GM23338 (cell line): ENCODE measurements at regions not wholly inside any gene's neighbourhood (a gene's known extent, or its start where the extent isn't known, plus 50 kb on each side); places are given as distances from the start of the nearest gene placed in this dataset.

Source experiments
- ATAC-seq: fragments of 200-7000 bp; cut with Tn5 transposase; 3 replicates; pipeline ENCODE4 v1.9.1; 2020
- DNase-seq: peaks from one replicate; pipeline ENCODE4 v3.0.0-alpha.2; 2015; ENCODE audit warnings: low spot score
- H2AFZ ChIP-seq: fragments of 200-600 bp; sonication (generic); 2 replicates; pipeline ENCODE4 v1.8.0; 2016; ENCODE audit warnings: antibody characterized with exemption, mild to moderate bottlenecking, moderate library complexity
- H3F3A ChIP-seq: fragments of 200-600 bp; sonication (generic); replicated peaks from 2 replicates; pipeline ENCODE4 v1.8.0; 2017; ENCODE audit warnings: antibody characterized with exemption, mixed run types, low read depth
- H3K27ac ChIP-seq: fragments of 200-600 bp; sonication (generic); 2 replicates; pipeline ENCODE4 v1.6.1; 2016; ENCODE audit warnings: low read depth
- H3K27me3 ChIP-seq: fragments of 200-600 bp; sonication (generic); 2 replicates; pipeline ENCODE4 v1.8.0; 2016; ENCODE audit warnings: mild to moderate bottlenecking, mixed run types, moderate library complexity; ENCODE audit not compliant: insufficient read depth
- H3K36me3 ChIP-seq: fragments of 200-600 bp; sonication (generic); 2 replicates; pipeline ENCODE4 v1.8.0; 2016; ENCODE audit warnings: mild to moderate bottlenecking; ENCODE audit not compliant: insufficient read depth
- H3K4me1 ChIP-seq: fragments of 200-600 bp; sonication (generic); 2 replicates; pipeline ENCODE4 v1.8.0; 2016; ENCODE audit warnings: mild to moderate bottlenecking, moderate library complexity; ENCODE audit not compliant: insufficient read depth
- H3K4me2 ChIP-seq: fragments of 200-600 bp; sonication (generic); 2 replicates; pipeline ENCODE4 v1.7.1; 2017; ENCODE audit warnings: mixed run types
- H3K4me3 ChIP-seq: fragments of 200-600 bp; sonication (generic); 2 replicates; pipeline ENCODE4 v1.6.1; 2016; ENCODE audit warnings: mixed run types
- H3K79me2 ChIP-seq: fragments of 200-600 bp; sonication (generic); replicated peaks from 2 replicates; pipeline ENCODE4 v1.8.0; 2017; ENCODE audit warnings: mild to moderate bottlenecking; ENCODE audit not compliant: insufficient read depth
- H3K9me2 ChIP-seq: fragments of 200-600 bp; sonication (generic); 2 replicates; pipeline ENCODE4 v1.8.0; 2017; ENCODE audit not compliant: insufficient read depth
- H4K20me1 ChIP-seq: fragments of 200-600 bp; sonication (generic); replicated peaks from 2 replicates; pipeline ENCODE4 v1.8.0; 2017; ENCODE audit warnings: mild to moderate bottlenecking; ENCODE audit not compliant: insufficient read depth
- H3K27ac Mint-ChIP-seq: 2 replicates; pipeline ENCODE4 v1.8.0; 2020; ENCODE audit warnings: inconsistent platforms, mild to moderate bottlenecking, moderate library complexity, mixed read lengths
- H3K27me3 Mint-ChIP-seq: 3 replicates; pipeline ENCODE4 v1.8.0; 2022; ENCODE audit warnings: low read depth, mild to moderate bottlenecking, moderate library complexity, mixed read lengths, inconsistent platforms; ENCODE audit not compliant: insufficient read depth, poor library complexity
- H3K36me3 Mint-ChIP-seq: 3 replicates; pipeline ENCODE4 v1.8.0; 2021; ENCODE audit warnings: low read depth, mild to moderate bottlenecking, inconsistent platforms, moderate library complexity, mixed read lengths
- H3K4me1 Mint-ChIP-seq: 3 replicates; pipeline ENCODE4 v1.8.0; 2020; ENCODE audit warnings: mild to moderate bottlenecking, inconsistent platforms, mixed read lengths
- H3K4me3 Mint-ChIP-seq: 3 replicates; pipeline ENCODE4 v1.8.0; 2021; ENCODE audit warnings: moderate library complexity, mild to moderate bottlenecking, inconsistent platforms, mixed read lengths
- H3K9me3 Mint-ChIP-seq: 3 replicates; pipeline ENCODE4 v1.8.0; 2020; ENCODE audit warnings: moderate library complexity, mild to moderate bottlenecking, inconsistent platforms, mixed read lengths
- CREB1 ChIP-seq: fragments of 250-450 bp; sonication (Bioruptor Pico); IDR thresholded peaks from 2 replicates; pipeline ENCODE4 v1.5.0; 2020; ENCODE audit warnings: low read depth, mild to moderate bottlenecking, moderate library complexity
- CTCF ChIP-seq, 2 experiments: fragments of 200-600 bp in 1 of 2; sonication (generic) in 1 of 2; conservative IDR thresholded peaks; 2 replicates each; pipeline versions ENCODE4 v1.5.1 to v1.6.1; 2016 to 2017; ENCODE audit warnings: antibody characterized with exemption in 2 of 2, low read depth in 2 of 2, mild to moderate bottlenecking in 2 of 2, moderate library complexity in 1 of 2
- EZH2 ChIP-seq: fragments of 200-600 bp; sonication (generic); IDR thresholded peaks from one replicate; pipeline ENCODE4 v1.8.0; 2017; ENCODE audit warnings: antibody characterized with exemption, mild to moderate bottlenecking, low read depth; ENCODE audit not compliant: unreplicated experiment
- EZH2phosphoT487 ChIP-seq: fragments of 200-600 bp; sonication (generic); IDR thresholded peaks from one replicate; pipeline ENCODE4 v1.8.1; 2018; ENCODE audit warnings: antibody characterized with exemption; ENCODE audit not compliant: unreplicated experiment
- JUNB ChIP-seq: IDR thresholded peaks from one replicate; pipeline ENCODE4 v1.6.1; 2016; ENCODE audit warnings: antibody characterized with exemption; ENCODE audit not compliant: unreplicated experiment
- POLR2AphosphoS5 ChIP-seq: IDR thresholded peaks from 2 replicates; pipeline ENCODE4 v1.6.1; 2016; ENCODE audit warnings: antibody characterized with exemption, low read depth
- STAT1 ChIP-seq: IDR thresholded peaks from one replicate; pipeline ENCODE4 v1.6.1; 2016; ENCODE audit warnings: antibody characterized with exemption; ENCODE audit not compliant: unreplicated experiment
- ZNF331 ChIP-seq: fragments of 250-450 bp; sonication (Bioruptor Pico); IDR thresholded peaks from 2 replicates; pipeline ENCODE4 v1.5.0; 2020; ENCODE audit warnings: low read depth, mild to moderate bottlenecking, moderate library complexity
- TF ChIP-seq, protein P1 (sequence below): IDR thresholded peaks from 2 replicates; pipeline ENCODE4 v1.6.1; 2016; ENCODE audit warnings: antibody characterized with exemption
- TF ChIP-seq, protein P2 (sequence below): IDR thresholded peaks from one replicate; pipeline ENCODE4 v1.6.1; 2018; ENCODE audit warnings: antibody characterized with exemption; ENCODE audit not compliant: unreplicated experiment

GRCh38 chr9:115378241-115378640 is 260.3 kb upstream of the TNC start:
- H3K9me2 ChIP-seq: peaks cover 6% of the 10 kb centered on the region; the same call in 1 of the 2 replicates
- no peak overlapping the region for H3K4me2 ChIP-seq
- Mint-ChIP-seq H3K27ac (no peak overlapping the region), H3K4me1 (no peaks in the 10 kb centered on the region), H3K36me3 (peaks cover 17% of the 10 kb centered on the region), H3K4me3 (no peak overlapping the region), H3K9me3 (peaks cover 28% of the 10 kb centered on the region), H3K27me3 (peaks cover 2% of the 10 kb centered on the region)
- no peak overlapping the region for H2AFZ ChIP-seq
- ATAC-seq (no peak), DNase-seq (no peak)
- H3K36me3 ChIP-seq: peaks cover under 1% of the 10 kb centered on the region; the same call in 1 of the 2 replicates
- H4K20me1 ChIP-seq: no peaks in the 10 kb centered on the region
- no peaks in the 10 kb centered on the region for H3K79me2 ChIP-seq
- H3F3A ChIP-seq: no peaks in the 10 kb centered on the region
- H3K27me3 ChIP-seq: no peaks in the 10 kb centered on the region
- H3K27ac ChIP-seq: no peak overlapping the region
- no peak for TF ChIP-seq POLR2AphosphoS5
- TF ChIP-seq, protein P1, sequence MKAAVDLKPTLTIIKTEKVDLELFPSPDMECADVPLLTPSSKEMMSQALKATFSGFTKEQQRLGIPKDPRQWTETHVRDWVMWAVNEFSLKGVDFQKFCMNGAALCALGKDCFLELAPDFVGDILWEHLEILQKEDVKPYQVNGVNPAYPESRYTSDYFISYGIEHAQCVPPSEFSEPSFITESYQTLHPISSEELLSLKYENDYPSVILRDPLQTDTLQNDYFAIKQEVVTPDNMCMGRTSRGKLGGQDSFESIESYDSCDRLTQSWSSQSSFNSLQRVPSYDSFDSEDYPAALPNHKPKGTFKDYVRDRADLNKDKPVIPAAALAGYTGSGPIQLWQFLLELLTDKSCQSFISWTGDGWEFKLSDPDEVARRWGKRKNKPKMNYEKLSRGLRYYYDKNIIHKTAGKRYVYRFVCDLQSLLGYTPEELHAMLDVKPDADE: no peak
- no peak for TF ChIP-seq ZNF331 (CRISPR knock-in tag)
- no peak for TF ChIP-seq STAT1
- H3K4me1 ChIP-seq: no peaks in the 10 kb centered on the region
- H3K4me3 ChIP-seq: no peak overlapping the region

- no peak for ATAC-seq
- peaks cover 22% of the 10 kb centered on the region for H3K36me3 Mint-ChIP-seq
- peaks cover 2% of the 10 kb centered on the region for H3K27me3 Mint-ChIP-seq
- TF ChIP-seq, protein P2, sequence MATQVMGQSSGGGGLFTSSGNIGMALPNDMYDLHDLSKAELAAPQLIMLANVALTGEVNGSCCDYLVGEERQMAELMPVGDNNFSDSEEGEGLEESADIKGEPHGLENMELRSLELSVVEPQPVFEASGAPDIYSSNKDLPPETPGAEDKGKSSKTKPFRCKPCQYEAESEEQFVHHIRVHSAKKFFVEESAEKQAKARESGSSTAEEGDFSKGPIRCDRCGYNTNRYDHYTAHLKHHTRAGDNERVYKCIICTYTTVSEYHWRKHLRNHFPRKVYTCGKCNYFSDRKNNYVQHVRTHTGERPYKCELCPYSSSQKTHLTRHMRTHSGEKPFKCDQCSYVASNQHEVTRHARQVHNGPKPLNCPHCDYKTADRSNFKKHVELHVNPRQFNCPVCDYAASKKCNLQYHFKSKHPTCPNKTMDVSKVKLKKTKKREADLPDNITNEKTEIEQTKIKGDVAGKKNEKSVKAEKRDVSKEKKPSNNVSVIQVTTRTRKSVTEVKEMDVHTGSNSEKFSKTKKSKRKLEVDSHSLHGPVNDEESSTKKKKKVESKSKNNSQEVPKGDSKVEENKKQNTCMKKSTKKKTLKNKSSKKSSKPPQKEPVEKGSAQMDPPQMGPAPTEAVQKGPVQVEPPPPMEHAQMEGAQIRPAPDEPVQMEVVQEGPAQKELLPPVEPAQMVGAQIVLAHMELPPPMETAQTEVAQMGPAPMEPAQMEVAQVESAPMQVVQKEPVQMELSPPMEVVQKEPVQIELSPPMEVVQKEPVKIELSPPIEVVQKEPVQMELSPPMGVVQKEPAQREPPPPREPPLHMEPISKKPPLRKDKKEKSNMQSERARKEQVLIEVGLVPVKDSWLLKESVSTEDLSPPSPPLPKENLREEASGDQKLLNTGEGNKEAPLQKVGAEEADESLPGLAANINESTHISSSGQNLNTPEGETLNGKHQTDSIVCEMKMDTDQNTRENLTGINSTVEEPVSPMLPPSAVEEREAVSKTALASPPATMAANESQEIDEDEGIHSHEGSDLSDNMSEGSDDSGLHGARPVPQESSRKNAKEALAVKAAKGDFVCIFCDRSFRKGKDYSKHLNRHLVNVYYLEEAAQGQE: no peak
- TF ChIP-seq CREB1 (CRISPR knock-in tag) (no peak), ZNF331 (CRISPR knock-in tag) (no peak), STAT1 (no peak), JUNB (no peak), EZH2 (no peak), CTCF (conservative IDR thresholded peaks at IDR 0.05; ENCODE audit: low read depth in 2 of 2) (no peak), EZH2phosphoT487 (no peak)
Measured at GRCh38 chr9:115378758-115379157, 260.8 kb upstream of the TNC start.

More at GRCh38 chr9:115378758-115379157, 260.8 kb upstream of the TNC start:
- no peaks in the 10 kb centered on the region for H4K20me1 ChIP-seq
- no peaks in the 10 kb centered on the region for H3K79me2 ChIP-seq
- peaks cover 5% of the 10 kb centered on the region; the same call in 1 of the 2 replicates for H3K36me3 ChIP-seq
- peaks cover 33% of the 10 kb centered on the region for H3K9me3 Mint-ChIP-seq
- no peak overlapping the region for H3K4me3 Mint-ChIP-seq
- no peaks in the 10 kb centered on the region for H3K4me1 ChIP-seq
- no peak for DNase-seq
- no peak overlapping the region for H3K4me2 ChIP-seq
- no peak overlapping the region for H3K27ac Mint-ChIP-seq
- no peak overlapping the region for H3K27ac ChIP-seq
- H3K4me3 ChIP-seq: no peak overlapping the region
- no peaks in the 10 kb centered on the region for H3F3A ChIP-seq
- H3K27me3 ChIP-seq: no peaks in the 10 kb centered on the region
- peaks cover 6% of the 10 kb centered on the region; the same call in 1 of the 2 replicates for H3K9me2 ChIP-seq
- no peaks in the 10 kb centered on the region for H3K4me1 Mint-ChIP-seq
- H2AFZ ChIP-seq: no peak overlapping the region
